ENCODE measurements at regions not wholly inside any gene's neighbourhood (a gene's known extent, or its start where the extent isn't known, plus 50 kb on each side); places are given as distances from the start of the nearest gene placed in this dataset.

- no peak for TF ChIP-seq POLR2A (IDR thresholded peaks at IDR 0.05)
- TF ChIP-seq CTCF (IDR thresholded peaks at IDR 0.05): no peak
These were observed 324.3 kb downstream of the GABRG2 start for GRCh38 chr5:162391833-162392232.
